H1 (cell line): ENCODE measurements at regions not wholly inside any gene's neighbourhood (a gene's known extent, or its start where the extent isn't known, plus 50 kb on each side); places are given as distances from the start of the nearest gene placed in this dataset.

ENCODE experiments used
- RNF2 ChIP-seq: fragments of 200-900, 300-1000 bp; sonication (generic); IDR thresholded peaks from 2 replicates; pipeline ENCODE4 v1.7.1; 2016; ENCODE audit warnings: borderline replicate concordance, low read depth, mild to moderate bottlenecking, antibody characterized with exemption, low read length; ENCODE audit not compliant: poor library complexity, severe bottlenecking; ENCODE audit errors: missing control alignments

DNA sequence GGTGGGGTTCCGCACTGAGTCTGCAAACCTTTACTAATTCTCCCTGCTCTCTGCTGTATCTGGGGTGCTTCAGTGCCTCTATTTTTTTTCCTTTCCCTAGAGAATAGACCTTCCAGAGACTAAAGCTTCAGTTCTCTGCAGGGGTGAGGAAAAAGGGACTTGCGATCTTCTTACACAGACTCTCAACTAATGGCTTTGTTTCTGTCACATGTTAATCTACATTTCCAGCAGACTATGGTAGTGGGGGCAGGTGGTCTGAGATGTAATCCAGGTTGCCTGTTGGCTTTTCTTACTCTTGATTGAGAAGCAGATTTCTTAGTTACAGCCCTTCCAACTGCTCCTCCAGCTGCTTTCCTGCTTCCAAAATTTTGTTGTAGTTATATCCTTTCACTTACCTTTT, 229.0 kb upstream of the NLRP1 start (continued):
- TF ChIP-seq RNF2: no peak
